ENCODE measurements at regions not wholly inside any gene's neighbourhood (a gene's known extent, or its start where the extent isn't known, plus 50 kb on each side); places are given as distances from the start of the nearest gene placed in this dataset.
A peak's percentile ranks its signal among the peaks of the same experiment; 100 is the strongest.
"Not testable (repeated sequence)": the region's sequence is repeated elsewhere in the genome, so short reads cannot be mapped to it uniquely, and the experiment has no call there.

GRCh38 chr17:13885953-13886889, 183.1 kb upstream of the COX10 start:
- DNase-seq: no peak
- Histone ChIP-seq H3K4me1 (no peaks in the 10 kb centered on the region), H3K27me3 (no peaks in the 10 kb centered on the region), H3K27ac (no peak overlapping the region), H3K9me3 (peaks cover 0 to 6% (median 0%) of the 10 kb centered on the region in 3 donors), H3K4me3 (no peak overlapping the region), H3K36me3 (no peaks in the 10 kb centered on the region)
- intact Hi-C loops (cut with DNase I; ENCODE audit: low total_unique reads): no loop called here
- no peak for TF ChIP-seq CTCF (IDR thresholded peaks at IDR 0.05)

GRCh38 chr17:13888056-13888609, 181.2 kb upstream of the COX10 start:
- Histone ChIP-seq H3K4me1 (no peaks in the 10 kb centered on the region), H3K36me3 (no peaks in the 10 kb centered on the region), H3K4me3 (no peak overlapping the region), H3K27ac (no peak overlapping the region), H3K9me3 (no peaks in the 10 kb centered on the region), H3K27me3 (no peaks in the 10 kb centered on the region)
- intact Hi-C loops (cut with DNase I; ENCODE audit: low total_unique reads): no loop called here
- peak in 1 of 2 donors; percentile 22 for DNase-seq
- TF ChIP-seq CTCF (IDR thresholded peaks at IDR 0.05): no peak

- intact Hi-C loops (cut with DNase I; ENCODE audit: low total_unique reads); H3K4me1 ChIP-seq; H3K27me3 ChIP-seq; DNase-seq; H3K4me3 ChIP-seq; H3K36me3 ChIP-seq; H3K9me3 ChIP-seq; H3K27ac ChIP-seq: not testable (repeated sequence)
Observed at GRCh38 chr17:13908971-13909370, 160.3 kb upstream of the COX10 start.

- Histone ChIP-seq H3K9me3 (no peaks in the 10 kb centered on the region), H3K27ac (no peak overlapping the region), H3K4me1 (no peaks in the 10 kb centered on the region), H3K4me3 (no peak overlapping the region), H3K36me3 (no peaks in the 10 kb centered on the region), H3K27me3 (no peaks in the 10 kb centered on the region)
- DNase-seq: no peak
- intact Hi-C loops (cut with DNase I; ENCODE audit: low total_unique reads): no loop called here
- TF ChIP-seq CTCF (IDR thresholded peaks at IDR 0.05): no peak
Observed at GRCh38 chr17:13909901-13910519, 159.3 kb upstream of the COX10 start.

GRCh38 chr17:13917634-13918033, 151.7 kb upstream of the COX10 start:
- intact Hi-C loops (cut with DNase I; ENCODE audit: low total_unique reads): no loop called here
- Histone ChIP-seq H3K4me1 (no peaks in the 10 kb centered on the region), H3K27ac (no peak overlapping the region), H3K36me3 (no peaks in the 10 kb centered on the region), H3K27me3 (no peaks in the 10 kb centered on the region), H3K4me3 (no peak overlapping the region), H3K9me3 (no peaks in the 10 kb centered on the region)
- DNase-seq: no peak
- TF ChIP-seq CTCF (IDR thresholded peaks at IDR 0.05): no peak

- intact Hi-C loops (cut with DNase I; ENCODE audit: low total_unique reads): no loop called here
Observed at GRCh38 chr17:13918247-13918646, 151.1 kb upstream of the COX10 start.

More at GRCh38 chr17:13918247-13918646, 151.1 kb upstream of the COX10 start:
- H3K27ac ChIP-seq: no peak overlapping the region
- DNase-seq: no peak
- no peaks in the 10 kb centered on the region for H3K9me3 ChIP-seq
- no peaks in the 10 kb centered on the region for H3K4me1 ChIP-seq
- no peak for TF ChIP-seq CTCF (IDR thresholded peaks at IDR 0.05)
- no peaks in the 10 kb centered on the region for H3K36me3 ChIP-seq
- no peaks in the 10 kb centered on the region for H3K27me3 ChIP-seq
- no peak overlapping the region for H3K4me3 ChIP-seq
